ENCODE measurements at regions not wholly inside any gene's neighbourhood (a gene's known extent, or its start where the extent isn't known, plus 50 kb on each side); places are given as distances from the start of the nearest gene placed in this dataset.
A peak's percentile ranks its signal among the peaks of the same experiment; 100 is the strongest.

- DNase-seq (ENCODE audit: low spot score), result no peak
Observed at GRCh38 chr6:145022199-145022796, 713.0 kb downstream of the EPM2A start.

DNA sequence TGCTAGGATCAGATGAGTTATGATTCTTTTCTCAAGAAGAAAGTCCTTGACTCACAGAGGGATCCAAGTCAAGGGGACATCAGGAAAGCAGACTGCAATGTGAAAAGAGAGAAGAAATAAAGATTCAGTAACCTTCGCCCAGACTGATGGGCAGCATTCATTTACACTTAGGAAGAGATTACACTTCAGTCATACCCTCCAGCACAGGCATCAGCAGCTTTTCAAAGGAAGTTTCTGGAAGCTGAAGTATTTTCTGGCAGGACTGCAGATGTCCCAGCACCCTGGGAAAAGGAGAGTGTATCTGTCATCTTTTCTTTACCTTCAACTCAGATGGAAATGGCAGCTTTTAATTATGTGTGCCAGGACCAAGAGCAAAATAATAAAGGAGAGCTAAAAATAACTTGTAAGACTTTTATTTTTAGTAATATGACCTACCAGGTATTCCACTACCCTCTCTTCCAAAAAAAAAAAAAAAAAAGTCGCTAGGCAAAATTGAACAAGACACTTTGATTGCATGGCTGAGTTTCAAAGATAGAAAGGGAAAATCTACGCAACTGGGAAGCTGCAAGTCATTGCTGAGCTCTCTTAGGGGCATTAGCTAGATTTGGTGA is 712.1 kb downstream of the EPM2A start:
- no peak for DNase-seq (ENCODE audit: low spot score)

DNA sequence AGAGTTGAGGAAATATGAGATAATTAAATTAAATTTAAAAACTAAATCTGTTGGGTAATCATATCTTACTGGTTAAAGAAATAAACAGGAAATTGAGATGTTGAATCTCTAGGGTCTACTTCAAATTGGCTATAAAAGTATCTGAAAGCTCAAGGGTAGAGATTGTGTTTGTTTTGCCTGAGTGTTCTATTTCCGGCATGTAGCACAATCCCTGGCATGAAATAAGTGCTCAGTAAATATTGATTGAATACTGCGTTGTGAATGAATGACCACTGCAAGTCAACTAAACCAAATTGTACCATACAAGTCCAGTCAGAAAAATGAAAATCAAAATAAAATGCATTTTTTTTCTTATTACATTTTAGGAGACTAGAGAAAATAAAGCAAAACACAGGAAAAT is 709.8 kb downstream of the EPM2A start:
- peak; percentile 30 for DNase-seq (ENCODE audit: low spot score)

DNA sequence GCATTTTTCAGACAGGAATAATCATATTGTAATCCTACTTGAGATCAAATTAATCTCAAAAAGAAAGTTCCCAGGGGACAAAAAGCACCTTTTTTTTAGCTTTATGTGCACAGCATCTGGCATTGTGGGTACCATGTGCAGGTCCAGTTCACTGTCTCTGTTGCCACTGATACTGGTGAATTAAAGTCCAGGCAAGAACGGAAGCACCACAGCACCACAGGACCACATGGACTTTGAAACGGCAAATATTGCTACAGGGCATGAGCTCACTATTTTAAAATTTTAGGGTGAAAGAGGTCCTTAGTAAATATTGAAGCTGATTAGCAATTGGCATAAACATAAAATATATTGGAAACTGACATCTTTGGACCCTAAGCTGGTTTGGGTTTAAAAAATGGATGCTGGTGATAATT is 709.0 kb downstream of the EPM2A start:
- peak; percentile 17 for DNase-seq (ENCODE audit: low spot score)

DNA sequence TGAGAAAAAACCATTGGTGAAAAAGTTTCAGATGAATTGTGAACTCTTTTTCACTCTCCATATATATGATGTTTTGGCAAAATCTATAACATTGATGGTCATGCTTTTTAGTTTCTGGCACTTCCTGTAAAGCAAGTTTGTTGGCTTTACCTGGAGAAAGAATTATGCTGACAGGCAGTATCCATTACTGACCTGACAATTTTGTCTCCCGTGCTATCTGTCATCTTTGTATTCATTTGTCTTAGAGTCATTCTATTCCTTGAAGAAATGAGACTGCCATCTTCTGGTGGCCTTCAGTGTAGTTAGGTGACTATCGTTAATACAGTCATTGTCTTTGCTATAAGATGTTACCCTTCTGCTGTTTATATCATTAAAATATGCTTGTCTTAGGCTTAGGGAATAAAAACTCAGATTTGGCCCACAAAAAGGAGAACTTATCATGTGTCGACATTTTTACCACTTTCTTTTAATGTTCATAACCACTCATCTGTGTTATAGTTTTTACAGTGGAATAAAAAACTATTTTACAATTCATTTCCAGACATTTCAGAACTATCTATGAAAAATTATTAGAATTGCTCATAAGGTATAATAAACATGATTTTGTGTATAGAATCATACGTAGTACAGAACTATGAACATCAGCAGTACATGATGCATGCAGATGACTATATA is 707.0 kb downstream of the EPM2A start:
- DNase-seq (ENCODE audit: low spot score), result no peak

GRCh38 chr6:145031001-145031400 is 704.3 kb downstream of the EPM2A start:
- DNase-seq (ENCODE audit: low spot score), result no peak

GRCh38 chr6:145031962-145032361 is 703.4 kb downstream of the EPM2A start:
- no peak for DNase-seq (ENCODE audit: low spot score)

DNA sequence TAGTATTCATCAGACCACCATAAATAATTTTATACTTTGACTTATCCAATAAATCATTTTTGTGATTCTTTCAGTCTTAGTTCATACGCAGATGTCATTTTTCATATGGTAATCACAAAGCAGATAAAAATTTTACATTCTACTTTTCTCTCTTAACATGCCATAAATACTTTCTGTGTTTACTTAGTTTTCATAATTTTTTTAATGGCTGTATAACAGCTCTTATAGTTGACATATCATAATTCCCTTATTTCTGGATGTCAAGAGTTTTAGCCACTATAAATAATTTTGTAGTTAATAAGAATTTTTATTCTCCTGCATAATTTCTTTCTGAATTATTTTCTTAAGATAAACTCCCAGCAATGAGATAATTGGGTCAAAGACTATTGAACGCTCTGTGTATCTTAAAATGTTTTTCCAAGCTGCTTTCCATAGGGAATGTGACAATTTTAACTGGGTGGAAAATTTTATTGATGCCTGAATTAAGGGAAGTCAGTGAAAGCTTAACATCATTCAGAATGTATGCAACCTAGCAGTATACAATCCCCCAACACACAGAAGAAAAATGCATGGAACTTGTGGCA is 702.7 kb downstream of the EPM2A start:
- DNase-seq (ENCODE audit: low spot score), result no peak

GRCh38 chr6:145034664-145035063 is 700.7 kb downstream of the EPM2A start:
- no peak for DNase-seq (ENCODE audit: low spot score)

GRCh38 chr6:145036236-145036635 is 699.1 kb downstream of the EPM2A start:
- DNase-seq (ENCODE audit: low spot score), result no peak

DNA sequence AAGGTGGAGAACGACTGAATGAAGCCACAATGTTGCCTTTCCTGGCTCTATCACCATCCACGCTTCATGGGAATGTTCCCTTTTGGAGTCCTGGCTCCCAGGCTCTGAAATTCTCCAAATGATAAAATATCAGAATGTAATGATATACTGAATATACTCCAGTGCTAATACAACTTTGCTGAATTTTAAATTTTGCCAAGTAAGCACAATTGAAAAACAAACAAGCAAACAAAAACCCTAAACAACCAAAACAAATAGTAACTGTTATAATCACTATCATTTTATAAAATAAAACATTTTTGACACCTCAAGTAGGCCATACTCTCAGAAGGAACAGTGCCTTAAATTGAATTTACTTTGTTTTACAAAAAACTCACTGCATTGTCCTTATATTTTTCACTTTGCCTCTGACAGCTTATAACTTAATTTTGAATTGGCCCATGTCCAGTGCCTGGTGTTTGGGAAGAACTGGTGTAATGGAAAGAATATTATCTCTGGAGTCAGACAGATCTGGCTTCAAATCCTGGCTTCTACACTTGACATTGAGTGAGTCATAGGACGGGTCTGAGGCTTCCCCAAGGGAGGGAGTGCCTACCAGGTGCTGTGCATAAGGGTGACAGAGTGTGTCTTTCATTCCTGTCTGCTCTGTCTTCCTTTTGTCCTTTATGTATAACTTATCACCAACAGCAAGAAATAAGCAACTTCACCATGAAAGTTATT is 698.3 kb downstream of the EPM2A start:
- no peak for DNase-seq (ENCODE audit: low spot score)

- DNase-seq (ENCODE audit: low spot score), result no peak
Observed at GRCh38 chr6:145042559-145042958, 692.8 kb downstream of the EPM2A start.

DNA sequence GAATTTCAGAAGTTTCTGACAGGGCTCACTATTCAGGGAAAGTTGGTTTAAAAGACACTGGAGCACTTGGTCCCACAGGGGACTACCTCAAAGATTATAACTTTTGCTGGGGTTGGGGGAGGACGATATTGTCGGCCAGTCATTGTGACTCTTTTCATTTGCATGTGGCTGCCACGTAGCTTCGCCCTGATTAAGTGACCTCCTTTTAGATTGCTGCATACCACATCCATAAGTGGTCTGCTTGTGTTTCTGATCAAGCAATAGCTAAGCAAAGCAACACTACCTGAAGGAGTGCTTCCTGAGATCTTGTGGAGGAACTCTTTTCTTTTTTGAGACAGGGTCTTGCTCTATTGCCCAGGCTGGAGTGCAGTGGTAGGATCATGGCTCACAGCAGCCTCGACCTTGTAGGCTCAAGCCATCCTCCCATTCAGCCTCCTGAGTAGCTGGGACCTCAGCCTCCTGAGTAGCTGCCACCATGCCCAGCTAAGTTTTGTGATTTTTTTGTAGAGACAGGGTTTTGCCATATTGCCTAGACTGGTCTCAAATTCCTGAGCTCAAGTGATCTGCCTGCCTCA is 691.3 kb downstream of the EPM2A start:
- no peak for DNase-seq (ENCODE audit: low spot score)

DNA sequence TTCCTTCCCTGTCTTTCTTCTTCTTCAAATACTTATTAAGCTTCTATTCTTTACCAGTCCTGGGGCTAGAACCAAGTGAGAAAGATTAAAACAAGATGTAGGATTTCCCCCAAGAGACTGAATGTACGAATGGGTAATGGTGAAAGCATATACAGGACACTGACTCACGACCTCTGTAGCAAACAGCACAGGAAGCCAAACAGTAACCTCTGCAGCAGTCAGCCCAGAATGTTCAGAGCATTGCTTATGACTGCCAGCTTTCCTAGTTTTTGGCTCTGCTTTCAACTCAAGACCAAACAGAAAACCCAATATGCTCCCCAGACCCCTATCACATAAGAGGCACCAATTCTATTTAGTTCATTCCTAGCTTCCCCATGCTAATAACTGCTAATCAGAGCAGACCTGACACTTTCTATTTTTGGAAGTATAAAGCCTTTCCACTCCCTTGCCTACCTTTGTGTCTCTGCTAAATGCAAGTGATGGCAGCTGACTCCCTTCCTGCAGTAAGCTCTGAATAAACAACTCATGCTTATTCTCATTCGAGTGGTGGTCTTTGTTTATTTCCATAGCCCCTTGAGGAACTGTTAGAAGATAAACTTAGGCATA is 690.6 kb downstream of the EPM2A start:
- no peak for DNase-seq (ENCODE audit: low spot score)

GRCh38 chr6:145045582-145045981 is 689.7 kb downstream of the EPM2A start:
- DNase-seq (ENCODE audit: low spot score), result no peak

GRCh38 chr6:145047891-145048290 is 687.4 kb downstream of the EPM2A start:
- no peak for DNase-seq (ENCODE audit: low spot score)

GRCh38 chr6:145051661-145052060 is 683.7 kb downstream of the EPM2A start:
- DNase-seq (ENCODE audit: low spot score), result peak; percentile 11

DNA sequence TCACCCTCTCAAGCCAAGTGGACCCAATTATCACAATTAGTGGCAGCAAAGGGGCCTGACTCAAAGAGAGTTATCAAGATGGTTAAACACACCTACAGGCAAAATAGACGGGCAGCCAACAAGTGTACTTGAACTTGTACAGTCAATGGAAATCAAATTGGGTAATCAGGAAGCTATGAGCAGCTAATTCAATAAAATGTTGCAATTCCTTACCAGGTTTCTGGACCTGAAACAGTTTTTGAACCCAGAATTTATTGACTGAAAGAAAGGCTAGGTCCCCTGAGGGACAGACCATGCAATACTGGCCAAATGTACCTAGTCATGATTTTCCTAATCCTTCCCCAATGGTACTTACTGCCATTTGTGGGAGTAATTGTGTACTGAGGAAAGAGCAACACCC is 679.8 kb downstream of the EPM2A start:
- no peak for DNase-seq (ENCODE audit: low spot score)

DNA sequence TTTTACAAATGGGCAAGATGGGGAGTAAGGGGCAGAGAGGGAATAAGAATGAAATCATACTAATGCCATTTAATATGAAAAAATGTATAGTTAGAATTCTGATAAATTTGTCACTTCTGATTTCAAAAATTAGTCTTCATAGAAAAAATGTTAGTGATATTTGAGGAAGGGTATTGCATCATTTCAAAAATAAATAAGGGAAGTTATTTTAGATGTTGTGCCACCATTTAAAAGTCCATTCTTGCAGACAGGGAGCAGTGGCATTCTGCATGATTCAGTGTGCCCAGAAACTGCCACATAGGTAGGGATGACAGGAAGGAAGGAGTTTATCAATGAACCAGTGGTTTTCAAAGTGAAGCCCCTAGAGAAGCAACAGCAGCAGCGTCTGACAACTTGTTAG is 674.6 kb downstream of the EPM2A start:
- no peak for DNase-seq (ENCODE audit: low spot score)

GRCh38 chr6:145063091-145063490 is 672.2 kb downstream of the EPM2A start:
- no peak for DNase-seq (ENCODE audit: low spot score)

DNA sequence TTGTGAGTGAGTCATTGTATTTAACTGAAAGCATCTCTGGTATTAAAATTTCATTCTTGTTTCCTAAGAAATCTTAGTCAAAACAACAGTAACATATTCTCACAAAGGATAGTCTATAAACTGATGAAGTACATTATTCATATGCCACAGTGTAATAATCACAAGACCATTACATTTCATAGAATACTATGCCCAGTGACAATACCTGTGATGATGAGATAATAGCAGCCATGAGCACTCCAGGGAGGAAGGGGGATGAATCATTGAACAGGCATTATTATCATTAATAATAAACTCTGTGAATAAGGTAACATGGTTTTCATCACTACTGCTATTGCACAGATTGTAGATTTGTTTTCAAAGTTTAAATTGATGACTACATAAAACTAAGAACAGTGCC is 667.9 kb downstream of the EPM2A start:
- DNase-seq (ENCODE audit: low spot score), result no peak

DNA sequence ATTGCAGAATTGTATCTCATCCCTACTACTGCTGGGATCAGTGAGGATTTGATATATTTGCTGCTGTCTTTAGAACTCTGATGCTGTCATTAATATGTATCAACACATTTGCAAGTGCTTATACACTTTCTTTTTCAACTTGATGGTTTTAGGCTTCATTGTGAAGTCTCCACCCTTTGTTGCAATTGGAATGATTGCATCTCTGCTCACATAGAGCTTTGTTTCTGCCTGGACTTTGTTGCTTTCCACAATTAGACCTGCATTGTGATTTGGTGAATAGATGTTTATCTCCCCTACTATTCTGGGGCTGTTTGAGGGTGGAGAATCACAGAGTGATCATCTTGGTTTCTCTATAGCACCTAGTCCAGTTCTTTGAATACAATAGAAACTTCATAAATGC is 666.7 kb downstream of the EPM2A start:
- no peak for DNase-seq (ENCODE audit: low spot score)

Data from HuH-7 (cell line).